GM20431 (cell line): ENCODE measurements at regions not wholly inside any gene's neighbourhood (a gene's known extent, or its start where the extent isn't known, plus 50 kb on each side); places are given as distances from the start of the nearest gene placed in this dataset.

Experiments used
- in situ Hi-C: fragments of 300-500 bp; cut with MseI, MboI; formaldehyde crosslinking; loops from one replicate; pipeline ENCODE4 v1.15.0; 2020; ENCODE audit warnings: low sequenced_read_pairs; ENCODE audit not compliant: unreplicated experiment

GRCh38 chr15:53312707-53313106 lies 446.8 kb downstream of the WDR72 start:
- in situ Hi-C loops = no loop called here

- in situ Hi-C loops = no loop called here
Observed at GRCh38 chr15:53310709-53311108, 448.8 kb downstream of the WDR72 start.

- in situ Hi-C loops = no loop called here
Observed at GRCh38 chr15:53307952-53308624, 451.4 kb downstream of the WDR72 start.

- in situ Hi-C loops = no loop called here
Observed at GRCh38 chr15:53305554-53305953, 453.9 kb downstream of the WDR72 start.

- in situ Hi-C loops = no loop called here
Observed at GRCh38 chr15:53305101-53305500, 454.4 kb downstream of the WDR72 start.

- in situ Hi-C loops = no loop called here
Observed at GRCh38 chr15:53297828-53298227, 461.6 kb downstream of the WDR72 start.

GRCh38 chr15:53296603-53297002 lies 462.9 kb downstream of the WDR72 start:
- in situ Hi-C loops = no loop called here

- in situ Hi-C loops = no loop called here
Observed at GRCh38 chr15:53295574-53295973, 463.9 kb downstream of the WDR72 start.

GRCh38 chr15:53288542-53288941 lies 470.9 kb downstream of the WDR72 start:
- in situ Hi-C loops = no loop called here

GRCh38 chr15:53274630-53275029 lies 484.5 kb upstream of the ONECUT1 start:
- in situ Hi-C loops = no loop called here

- in situ Hi-C loops = no loop called here
Observed at GRCh38 chr15:53272116-53272515, 482.0 kb upstream of the ONECUT1 start.

GRCh38 chr15:53266176-53266575 lies 476.0 kb upstream of the ONECUT1 start:
- in situ Hi-C loops = no loop called here

- in situ Hi-C loops = no loop called here
Observed at GRCh38 chr15:53260647-53261046, 470.5 kb upstream of the ONECUT1 start.

- in situ Hi-C loops = no loop called here
Observed at GRCh38 chr15:53256457-53256856, 466.3 kb upstream of the ONECUT1 start.

GRCh38 chr15:53256043-53256442 lies 465.9 kb upstream of the ONECUT1 start:
- in situ Hi-C loops = no loop called here

GRCh38 chr15:53251996-53252395 lies 461.9 kb upstream of the ONECUT1 start:
- in situ Hi-C loops = no loop called here

GRCh38 chr15:53251523-53251922 lies 461.4 kb upstream of the ONECUT1 start:
- in situ Hi-C loops = no loop called here

GRCh38 chr15:53247041-53247708 lies 457.0 kb upstream of the ONECUT1 start:
- in situ Hi-C loops = no loop called here

- in situ Hi-C loops = no loop called here
Observed at GRCh38 chr15:53246404-53246803, 456.3 kb upstream of the ONECUT1 start.

- in situ Hi-C loops = no loop called here
Observed at GRCh38 chr15:53233801-53234200, 443.7 kb upstream of the ONECUT1 start.

GRCh38 chr15:53230473-53230872 lies 440.3 kb upstream of the ONECUT1 start:
- in situ Hi-C loops = no loop called here

GRCh38 chr15:53226559-53226958 lies 436.4 kb upstream of the ONECUT1 start:
- in situ Hi-C loops = no loop called here
